ENCODE measurements at regions not wholly inside any gene's neighbourhood (a gene's known extent, or its start where the extent isn't known, plus 50 kb on each side); places are given as distances from the start of the nearest gene placed in this dataset.

- no peak for TF ChIP-seq MAX (IDR thresholded peaks at IDR 0.05; ENCODE audit: insufficient read depth, insufficient read length)
- no peak for TF ChIP-seq POLR2A (IDR thresholded peaks at IDR 0.05; ENCODE audit: low read depth, low read length)
- no peak for TF ChIP-seq EZH2 (IDR thresholded peaks at IDR 0.05; ENCODE audit: borderline replicate concordance, low read depth, low read length, severe bottlenecking)
- no peak for TF ChIP-seq CTCF (IDR thresholded peaks at IDR 0.05; ENCODE audit: extremely low read depth in 1 of 2, insufficient read depth in 1 of 2, low read depth in 1 of 2, low read length in 2 of 2)
- no peak for TF ChIP-seq GATA2 (IDR thresholded peaks at IDR 0.05; ENCODE audit: insufficient read depth, insufficient read length, low read depth, low read length)
- no peak for TF ChIP-seq FOS (IDR thresholded peaks at IDR 0.05; ENCODE audit: borderline replicate concordance, insufficient read depth, low read length)
- TF ChIP-seq JUN (IDR thresholded peaks at IDR 0.05; ENCODE audit: borderline replicate concordance, insufficient read depth, insufficient read length, low read depth), result no peak
Measured at GRCh38 chr10:6718550-6718949, 138.5 kb upstream of the PRKCQ start.
